HG03442 (cell line): ENCODE measurements at regions not wholly inside any gene's neighbourhood (a gene's known extent, or its start where the extent isn't known, plus 50 kb on each side); places are given as distances from the start of the nearest gene placed in this dataset.
"Not testable (repeated sequence)": the region's sequence is repeated elsewhere in the genome, so short reads cannot be mapped to it uniquely, and the experiment has no call there.

Experiments used
- ATAC-seq: cut with Tn5 transposase; IDR thresholded peaks from one replicate; pipeline ENCODE4 v1.9.1; 2021; ENCODE audit warnings: mild to moderate bottlenecking, moderate library complexity; ENCODE audit not compliant: unreplicated experiment

DNA sequence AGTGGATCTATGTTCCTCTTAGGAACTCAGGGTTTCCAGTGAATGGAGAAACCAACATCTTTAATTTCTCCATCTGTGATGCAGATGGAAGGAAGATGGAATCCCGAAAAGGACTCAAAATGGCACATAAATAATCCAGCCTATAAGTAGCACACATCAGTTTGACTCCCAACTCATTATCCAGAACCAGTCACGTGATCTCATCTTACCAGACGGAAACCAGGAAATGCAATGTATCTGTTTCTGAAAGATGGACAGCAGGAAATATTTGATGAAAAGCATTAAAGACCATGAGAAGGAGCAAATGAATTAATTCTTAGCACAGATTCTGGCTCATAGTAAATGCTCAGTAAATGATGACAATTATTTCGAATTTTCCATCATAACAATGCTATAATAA is 443.1 kb upstream of the FMR1 start:
- no peak for ATAC-seq

GRCh38 chrX:147476008-147476407 is 435.7 kb upstream of the FMR1 start:
- ATAC-seq = no peak

- no peak for ATAC-seq
Measured at GRCh38 chrX:147478899-147479298, 432.8 kb upstream of the FMR1 start.

DNA sequence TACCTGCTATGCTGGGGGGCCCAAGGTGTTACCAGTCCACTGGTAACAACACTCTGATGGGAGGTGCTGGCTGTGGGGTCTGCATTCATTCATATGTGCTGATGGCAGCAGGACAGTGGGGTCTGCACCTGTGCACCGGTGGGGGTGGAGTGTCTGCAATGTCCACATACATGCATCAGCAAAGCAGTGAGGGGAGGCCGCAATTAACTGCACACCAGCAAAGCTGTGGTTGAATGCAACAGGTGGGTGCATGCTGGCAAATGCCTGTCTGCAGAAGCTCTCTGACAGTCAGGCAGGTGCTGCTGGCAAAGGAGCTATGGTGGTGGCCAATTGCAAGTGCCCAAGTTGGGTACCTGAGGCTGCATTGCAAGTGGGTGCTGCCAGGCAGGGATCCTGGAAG is 426.5 kb upstream of the FMR1 start:
- no peak for ATAC-seq

DNA sequence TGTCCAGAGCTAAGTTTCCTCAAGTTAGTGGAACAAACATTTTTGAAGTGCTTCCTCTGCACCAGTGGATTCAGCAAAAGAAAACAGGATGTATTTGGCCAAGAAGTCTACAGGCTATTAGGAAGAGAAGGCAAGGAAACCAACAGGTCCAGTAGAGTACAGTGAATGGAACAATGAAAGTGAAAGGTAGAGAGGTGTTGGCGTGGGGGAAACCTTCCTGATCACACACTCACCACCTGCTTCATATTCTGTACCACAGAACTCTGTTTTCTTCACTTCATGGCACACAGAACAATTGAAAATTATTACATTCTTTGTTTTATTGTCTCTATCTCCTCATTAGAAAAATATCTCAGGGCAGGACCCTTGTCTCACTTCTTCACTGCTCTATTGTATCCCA is 417.4 kb upstream of the FMR1 start:
- ATAC-seq = no peak

DNA sequence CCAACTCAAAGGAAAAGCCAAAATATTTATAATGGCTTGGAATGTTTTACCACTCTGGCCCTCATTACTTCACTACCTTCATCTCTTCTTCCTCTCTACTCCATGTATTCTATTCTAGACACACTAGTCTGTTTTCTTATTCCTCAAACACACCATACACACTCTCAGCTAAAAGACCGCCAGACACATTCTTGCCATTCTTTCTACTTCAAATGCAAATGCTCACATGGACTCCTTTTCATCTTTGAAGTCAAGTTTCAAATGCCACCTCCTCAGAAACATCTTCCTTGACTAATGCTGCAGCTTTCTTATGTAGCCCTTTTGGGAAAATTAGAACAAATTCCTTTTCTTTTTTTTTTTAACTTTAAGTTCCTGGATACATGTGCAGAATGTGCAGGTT is 412.9 kb upstream of the FMR1 start:
- no peak for ATAC-seq

DNA sequence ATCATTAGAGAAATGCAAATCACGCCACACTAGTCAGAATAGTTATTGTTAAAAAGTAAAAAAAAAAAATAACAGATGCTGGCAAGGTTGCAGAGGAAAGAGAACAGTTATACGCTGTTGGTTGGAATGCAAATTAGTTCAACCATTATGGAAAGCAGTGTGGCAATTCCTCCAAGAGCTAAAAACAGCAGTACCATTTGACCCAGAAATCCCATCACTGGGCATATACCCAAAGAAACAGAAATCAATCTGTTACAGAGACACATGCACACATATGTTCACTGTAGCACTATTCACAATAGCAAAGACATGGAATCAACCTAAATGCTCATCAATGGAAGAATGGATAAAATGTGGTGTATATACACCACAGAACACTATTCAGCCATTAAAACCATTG is 388.7 kb upstream of the FMR1 start:
- no peak for ATAC-seq

DNA sequence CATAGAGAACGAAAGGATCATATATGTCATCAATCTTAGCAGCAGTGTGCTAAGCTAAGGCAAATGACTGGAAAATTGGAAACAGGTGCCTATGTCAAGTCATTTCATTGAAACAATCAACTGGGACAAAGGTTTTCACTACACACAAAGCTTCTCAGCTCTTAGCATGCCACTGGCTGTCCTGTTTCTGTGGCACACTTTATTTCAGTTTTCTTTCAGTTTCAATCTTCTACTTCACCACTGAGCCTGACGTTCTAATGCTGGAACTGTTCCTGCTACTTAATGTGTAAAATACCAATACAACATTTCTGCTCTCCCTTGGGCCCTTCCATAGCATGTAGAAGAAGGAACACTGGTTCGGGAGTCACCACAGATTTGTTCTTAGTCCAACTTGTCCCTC is 378.3 kb upstream of the FMR1 start:
- ATAC-seq = no peak

GRCh38 chrX:147537172-147537571 is 374.5 kb upstream of the FMR1 start:
- ATAC-seq = no peak

- ATAC-seq = not testable (repeated sequence)
Measured at GRCh38 chrX:147548023-147548422, 363.7 kb upstream of the FMR1 start.

DNA sequence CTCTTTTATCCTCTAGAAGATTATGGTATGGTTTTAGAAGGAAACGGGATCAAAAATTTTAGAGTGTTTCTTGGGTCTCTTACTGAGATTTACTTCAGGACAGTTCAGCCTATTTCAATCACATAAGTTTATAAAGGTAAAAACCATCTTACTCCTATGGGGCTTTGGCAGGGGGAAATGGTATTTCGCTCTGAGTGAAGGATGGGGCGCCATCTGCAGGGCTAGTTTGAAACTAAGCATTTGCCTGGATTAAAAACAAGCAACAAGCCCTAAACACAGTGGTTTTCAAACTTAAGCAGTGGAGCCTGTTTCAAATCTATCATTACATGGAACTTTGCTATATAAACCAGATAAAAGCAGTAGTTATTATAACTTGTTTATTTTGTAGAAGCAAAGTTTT is 361.5 kb upstream of the FMR1 start:
- ATAC-seq = no peak

DNA sequence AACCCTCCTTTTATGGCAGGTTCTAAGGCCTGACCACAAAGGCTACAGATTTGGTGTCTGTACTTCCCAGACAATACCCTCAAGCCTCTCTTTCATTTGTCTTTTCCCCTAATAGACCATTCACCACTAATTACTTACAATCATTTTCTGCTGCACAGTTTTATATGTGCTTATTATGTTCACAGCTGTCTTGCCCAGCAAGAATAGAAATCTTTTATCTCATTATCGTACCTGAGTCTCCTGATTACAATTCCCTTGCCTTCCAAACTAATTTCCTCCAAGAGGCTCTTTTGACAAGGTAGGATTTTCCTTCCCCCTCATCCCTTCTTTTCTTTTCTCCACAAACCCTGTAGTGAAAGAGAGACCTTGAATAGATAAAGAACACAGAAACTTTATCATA is 352.5 kb upstream of the FMR1 start:
- ATAC-seq = no peak

GRCh38 chrX:147565237-147565636 is 346.5 kb upstream of the FMR1 start:
- ATAC-seq = no peak

DNA sequence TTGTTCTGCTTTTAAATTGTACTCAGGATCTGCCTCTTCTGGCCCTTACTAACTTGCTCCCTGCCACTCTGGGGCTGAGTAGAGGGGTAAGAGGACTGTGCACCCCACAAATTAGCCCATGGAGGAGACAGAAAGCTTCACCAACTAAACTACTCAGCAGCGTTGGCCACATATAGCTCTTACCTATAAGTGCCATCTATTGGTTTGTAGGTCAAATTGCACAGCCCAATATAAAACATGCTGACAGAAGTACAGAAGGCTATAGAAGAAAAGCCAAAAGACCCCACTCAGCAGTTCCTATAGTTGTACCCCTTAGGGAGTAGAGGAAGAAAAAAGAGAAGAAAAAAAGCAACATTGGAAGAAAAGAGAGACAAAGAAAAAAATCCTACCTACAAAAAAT is 341.2 kb upstream of the FMR1 start:
- no peak for ATAC-seq

DNA sequence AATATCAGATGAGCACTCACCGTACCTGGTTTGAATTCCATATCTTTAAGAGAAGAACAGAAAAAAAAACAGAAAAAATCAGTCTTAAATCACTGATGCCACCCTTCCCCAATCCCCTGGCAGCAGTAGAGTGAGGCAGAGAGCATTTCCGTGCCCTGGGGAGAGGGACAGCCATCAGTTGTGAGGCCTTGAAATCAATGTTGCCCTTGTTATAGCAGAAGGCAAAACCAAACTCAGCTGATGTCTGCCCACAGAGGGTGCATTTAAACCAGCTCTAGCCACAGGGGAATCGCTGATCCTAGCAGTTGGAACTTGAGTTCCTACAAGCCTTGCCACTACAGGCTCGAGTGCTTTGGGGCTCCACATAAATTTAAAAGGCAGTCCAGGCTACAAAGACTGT is 338.5 kb upstream of the FMR1 start:
- no peak for ATAC-seq

DNA sequence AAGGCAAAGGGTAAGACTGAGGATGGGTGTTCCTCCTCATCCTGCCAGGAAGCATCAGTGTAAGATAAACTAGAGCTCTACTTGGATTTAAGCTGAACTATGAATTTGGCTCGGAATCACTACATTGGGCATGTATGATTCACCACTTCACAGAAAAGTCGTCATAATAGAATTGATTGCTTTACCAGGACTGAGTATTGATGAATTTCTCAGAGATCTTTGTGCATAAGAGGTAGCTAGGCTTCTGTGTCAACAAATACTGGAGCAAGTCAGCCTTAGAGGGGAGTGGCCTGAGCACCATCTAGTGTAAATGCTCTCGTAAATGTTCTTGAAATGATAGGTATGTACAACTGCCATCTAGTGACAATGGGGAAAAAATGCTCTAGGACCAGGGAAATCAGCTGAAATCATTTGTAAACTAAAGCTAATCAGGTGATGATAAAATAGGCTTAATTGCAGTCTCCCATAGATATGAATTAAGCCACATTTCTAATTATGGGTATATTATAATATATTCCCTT is 309.5 kb upstream of the FMR1 start:
- no peak for ATAC-seq

DNA sequence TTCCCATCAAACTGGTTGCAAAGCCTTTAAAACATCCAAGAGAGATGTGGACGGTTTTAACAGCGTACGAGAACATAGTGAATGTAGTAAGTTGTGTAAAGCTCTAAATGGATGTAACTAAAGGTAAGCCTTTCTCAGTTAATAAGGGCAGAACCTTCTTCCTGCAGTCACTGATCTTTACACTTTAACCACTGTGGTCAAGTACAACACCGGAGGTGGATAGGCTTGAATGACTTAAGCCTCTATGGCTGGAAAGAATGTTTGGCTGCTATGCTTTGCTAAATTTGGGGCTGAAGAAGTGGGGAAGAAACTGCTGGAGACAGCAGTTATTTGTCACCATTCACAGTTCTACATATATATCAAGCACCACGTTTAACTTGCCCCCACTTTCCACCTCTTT is 285.1 kb upstream of the FMR1 start:
- no peak for ATAC-seq

DNA sequence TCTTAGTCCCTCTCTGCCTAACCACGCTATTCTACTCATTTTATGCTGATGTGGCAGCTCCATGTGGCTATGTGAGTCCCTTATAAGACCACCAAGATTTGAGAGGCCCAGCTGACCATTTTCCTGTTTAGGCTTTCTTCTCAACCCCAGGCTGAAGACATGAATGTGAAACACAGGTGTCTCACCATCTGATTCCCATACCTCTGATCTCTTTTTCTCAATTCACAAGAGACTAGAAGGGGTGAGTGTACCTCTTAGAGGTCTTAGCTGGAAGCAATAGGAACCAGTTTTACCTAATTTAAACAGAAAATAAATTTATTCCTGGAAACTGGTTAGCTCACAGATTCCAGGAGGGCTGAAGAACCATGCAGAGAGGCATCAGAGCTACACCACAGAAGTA is 276.5 kb upstream of the FMR1 start:
- no peak for ATAC-seq

GRCh38 chrX:147637190-147637589 is 274.5 kb upstream of the FMR1 start:
- no peak for ATAC-seq

- no peak for ATAC-seq
Measured at GRCh38 chrX:147646949-147647723, 264.6 kb upstream of the FMR1 start.

DNA sequence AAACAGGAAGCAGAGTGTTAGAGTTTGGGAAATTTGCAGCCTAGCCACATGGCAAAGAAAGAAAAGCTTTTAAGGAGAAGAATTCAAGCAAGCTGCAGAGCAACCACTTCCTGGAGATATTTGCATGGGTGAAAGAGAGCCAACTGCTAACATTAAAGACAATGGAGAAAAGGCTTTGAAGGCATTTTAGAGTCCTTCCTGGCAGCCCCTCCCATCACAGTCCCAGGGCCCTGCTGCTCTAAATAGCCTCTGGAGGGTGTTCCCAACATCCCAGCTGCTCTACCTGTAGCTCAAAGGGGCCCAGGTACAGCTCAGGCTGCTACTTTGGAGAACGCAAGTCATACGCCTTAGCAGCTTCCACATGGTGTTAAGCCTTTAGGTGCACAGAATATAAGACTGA is 235.9 kb upstream of the FMR1 start:
- no peak for ATAC-seq

DNA sequence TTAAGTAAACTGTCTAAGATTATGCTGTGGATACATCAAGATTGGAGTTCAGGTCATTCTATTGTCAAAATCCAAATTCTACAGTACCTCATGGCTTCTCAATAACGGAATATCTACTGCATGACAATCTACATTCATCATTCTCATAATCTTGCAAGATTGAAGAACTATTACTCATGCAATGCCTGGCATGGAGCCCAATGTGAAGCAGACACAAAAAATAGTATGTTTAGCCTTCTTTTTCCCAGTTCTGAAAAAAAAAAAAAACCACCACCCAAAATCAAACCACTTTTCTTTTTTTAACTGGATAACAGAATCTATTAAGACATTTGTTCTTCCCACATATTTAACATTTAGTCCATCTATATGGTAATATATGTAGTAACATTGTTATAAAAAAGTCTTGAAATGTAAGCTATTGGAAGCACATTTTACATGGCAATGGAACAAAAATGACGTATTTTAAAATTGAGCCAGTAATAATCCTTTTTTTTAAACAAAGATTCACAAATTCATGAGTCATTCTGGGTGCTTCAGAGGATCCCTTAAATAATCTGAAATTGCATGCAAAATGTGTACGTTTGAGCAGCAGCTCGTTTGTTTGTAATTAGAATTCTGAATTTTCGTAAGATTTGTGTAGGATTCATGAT is 232.2 kb upstream of the FMR1 start:
- no peak for ATAC-seq

GRCh38 chrX:147680251-147680650 is 231.5 kb upstream of the FMR1 start:
- ATAC-seq = no peak
